HG02973 (cell line): ENCODE measurements at regions not wholly inside any gene's neighbourhood (a gene's known extent, or its start where the extent isn't known, plus 50 kb on each side); places are given as distances from the start of the nearest gene placed in this dataset.
A peak's percentile ranks its signal among the peaks of the same experiment; 100 is the strongest.

Source experiments
- ATAC-seq: cut with Tn5 transposase; IDR thresholded peaks from one replicate; pipeline ENCODE4 v1.9.1; 2021; ENCODE audit warnings: moderate library complexity; ENCODE audit not compliant: unreplicated experiment

DNA sequence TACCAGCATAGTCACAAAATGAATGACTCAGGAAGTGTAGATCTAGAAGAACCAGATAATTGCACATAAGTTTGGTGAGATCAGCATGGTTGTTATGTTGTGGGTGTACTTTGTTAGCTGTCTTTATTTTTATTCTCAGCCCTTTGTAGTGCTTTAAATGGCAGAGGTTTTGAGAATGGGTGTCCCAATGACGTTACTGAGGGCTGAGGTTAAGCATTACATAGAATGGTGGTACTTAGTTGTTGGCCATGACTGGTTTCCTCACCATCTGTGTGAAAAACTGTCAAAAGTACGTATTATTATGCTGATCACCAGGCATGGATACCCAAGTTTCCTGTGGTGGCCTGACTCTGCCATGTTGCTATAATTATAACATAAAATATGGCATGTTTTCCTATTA is 165.8 kb downstream of the UBE2E3 start:
- ATAC-seq = no peak

DNA sequence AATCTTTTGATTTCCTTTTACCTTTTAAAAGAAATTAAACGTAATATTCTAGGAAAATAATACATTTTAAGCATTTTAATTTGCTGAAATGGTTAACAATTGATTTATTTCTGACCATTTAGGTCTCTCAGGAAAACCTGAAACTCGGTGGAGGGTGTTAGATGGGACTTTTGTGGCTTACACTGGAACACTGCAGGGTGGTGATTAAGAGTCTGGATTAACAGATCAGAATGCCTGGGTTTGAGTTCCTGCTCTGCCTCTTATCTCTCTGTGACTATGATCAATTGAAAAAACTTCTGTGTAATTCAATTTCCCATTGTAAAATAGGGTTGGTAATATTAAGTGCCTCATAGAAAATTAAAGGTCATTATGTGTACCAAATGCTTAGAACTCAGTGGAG is 168.7 kb downstream of the UBE2E3 start:
- ATAC-seq = no peak

DNA sequence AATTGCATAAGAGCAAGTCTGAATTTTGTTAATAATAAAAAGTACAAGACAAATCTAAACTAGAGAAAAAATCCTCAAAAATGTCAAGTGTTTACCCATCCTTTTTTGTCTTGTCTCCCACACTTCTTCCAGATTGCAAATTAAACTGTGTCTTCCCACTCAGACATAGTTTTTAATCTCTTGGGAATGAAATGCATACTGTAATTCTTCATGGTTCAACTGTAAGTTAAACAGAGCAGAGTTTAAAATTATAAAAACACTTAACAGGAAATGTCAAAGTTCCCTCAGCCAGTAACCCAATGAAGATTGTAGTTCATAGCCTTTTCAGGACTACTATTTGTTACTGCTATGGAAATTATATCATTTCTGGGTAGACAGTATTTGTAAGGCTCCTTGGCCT is 171.8 kb downstream of the UBE2E3 start:
- no peak for ATAC-seq

DNA sequence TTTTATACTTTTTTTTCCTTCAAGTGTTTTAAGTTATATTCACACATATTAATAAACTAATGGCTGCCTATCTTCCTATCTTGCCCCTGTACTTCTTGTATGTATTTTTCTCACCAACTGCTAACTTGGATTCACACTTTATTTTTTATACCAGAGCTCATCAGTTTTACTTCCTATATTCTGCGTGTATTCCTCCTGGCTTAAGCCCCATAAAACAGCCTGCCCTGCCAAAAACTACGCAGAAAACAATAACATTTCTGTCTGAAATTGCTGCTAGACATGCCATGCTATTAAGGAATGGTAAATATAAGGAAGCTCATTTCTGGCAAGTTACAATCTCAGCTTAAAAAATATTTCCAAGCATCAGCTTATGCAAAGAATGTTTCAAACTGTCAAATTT is 172.3 kb downstream of the UBE2E3 start:
- ATAC-seq = no peak

DNA sequence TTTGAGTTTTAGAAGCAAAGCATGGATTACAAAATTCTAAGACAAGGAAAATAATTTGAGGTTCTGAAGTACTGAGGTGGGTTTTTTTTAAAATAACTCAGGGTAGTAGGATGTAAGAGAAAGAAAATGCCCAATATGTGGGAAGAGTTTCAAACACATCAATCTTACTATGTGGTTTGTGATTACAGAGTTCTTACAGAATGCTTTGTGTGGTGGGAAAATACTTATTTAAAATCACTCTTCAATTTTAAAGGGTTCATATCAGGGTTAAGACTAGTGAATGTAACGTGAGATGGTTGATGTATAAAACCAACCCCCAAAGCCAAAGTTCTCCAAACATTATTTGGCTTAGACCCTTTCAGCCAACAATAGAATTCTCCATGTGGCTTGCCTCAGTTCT is 173.5 kb downstream of the UBE2E3 start:
- ATAC-seq = no peak

- no peak for ATAC-seq
Measured at GRCh38 chr2:181157326-181157725, 176.9 kb downstream of the UBE2E3 start.

DNA sequence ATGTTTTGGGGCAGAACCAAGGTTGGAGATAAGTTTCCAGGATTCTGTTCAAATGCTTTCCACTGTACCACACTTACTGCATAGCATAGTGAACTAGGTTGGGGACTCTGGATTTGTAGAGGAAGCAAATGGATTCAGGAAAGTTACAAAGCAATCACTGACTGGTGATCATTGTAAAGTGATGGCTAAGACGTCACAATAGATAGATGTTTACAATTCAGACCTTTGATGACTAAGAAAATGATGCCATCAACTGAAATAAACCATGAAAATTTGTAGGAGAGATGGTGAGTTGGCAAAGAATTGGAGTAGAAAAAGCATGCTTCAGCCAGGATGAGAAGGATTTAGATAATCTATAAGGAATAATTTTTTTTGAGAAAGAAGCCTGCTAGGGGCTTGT is 178.0 kb downstream of the UBE2E3 start:
- no peak for ATAC-seq

DNA sequence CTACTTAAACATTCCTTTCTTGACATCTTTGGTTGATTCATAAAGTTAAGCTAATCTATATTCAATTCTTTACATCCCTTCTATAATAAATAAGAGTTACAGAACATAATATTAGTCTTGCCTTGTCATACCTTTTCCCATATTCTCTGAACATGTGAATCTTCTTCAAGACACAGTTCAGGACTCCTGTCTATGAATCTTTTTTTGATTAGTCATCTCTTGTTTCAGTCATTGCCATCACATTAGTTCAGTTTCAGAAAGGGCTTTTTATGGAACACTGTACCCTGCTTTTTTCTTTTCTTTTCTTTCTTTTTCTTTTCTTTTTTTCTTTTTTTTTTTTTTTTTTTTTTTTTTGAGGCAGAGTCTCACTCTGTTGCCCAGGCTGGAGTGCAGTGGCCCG is 181.2 kb downstream of the UBE2E3 start:
- no peak for ATAC-seq

DNA sequence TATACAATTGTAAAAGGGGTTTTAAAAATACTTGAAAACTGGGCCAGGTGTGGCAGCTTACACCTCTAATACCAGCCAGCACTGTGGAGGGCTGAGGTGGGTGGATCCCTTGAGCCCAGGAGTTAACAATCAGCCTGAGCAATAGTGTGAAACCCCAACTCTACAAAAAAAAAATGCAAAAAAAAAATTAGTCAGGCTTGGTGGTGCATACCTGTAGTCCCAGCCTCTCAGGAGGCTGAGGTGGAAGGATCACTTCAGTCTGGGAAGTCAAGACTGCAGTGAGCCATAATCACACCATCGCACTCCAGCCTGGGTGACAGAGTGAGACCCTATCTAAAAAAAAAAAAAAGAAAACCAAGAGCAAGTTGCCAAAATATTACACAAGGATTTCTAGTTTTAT is 182.7 kb downstream of the UBE2E3 start:
- no peak for ATAC-seq

- no peak for ATAC-seq
Measured at GRCh38 chr2:181163691-181164090, 183.3 kb downstream of the UBE2E3 start.

- peak; percentile 48 for ATAC-seq
Measured at GRCh38 chr2:181164699-181165098, 184.3 kb downstream of the UBE2E3 start.

GRCh38 chr2:181165199-181165868 is 184.9 kb downstream of the UBE2E3 start:
- peak; percentile 57 for ATAC-seq

GRCh38 chr2:181169503-181169902 is 189.1 kb downstream of the UBE2E3 start:
- no peak for ATAC-seq

GRCh38 chr2:181170256-181170655 is 189.9 kb downstream of the UBE2E3 start:
- no peak for ATAC-seq

DNA sequence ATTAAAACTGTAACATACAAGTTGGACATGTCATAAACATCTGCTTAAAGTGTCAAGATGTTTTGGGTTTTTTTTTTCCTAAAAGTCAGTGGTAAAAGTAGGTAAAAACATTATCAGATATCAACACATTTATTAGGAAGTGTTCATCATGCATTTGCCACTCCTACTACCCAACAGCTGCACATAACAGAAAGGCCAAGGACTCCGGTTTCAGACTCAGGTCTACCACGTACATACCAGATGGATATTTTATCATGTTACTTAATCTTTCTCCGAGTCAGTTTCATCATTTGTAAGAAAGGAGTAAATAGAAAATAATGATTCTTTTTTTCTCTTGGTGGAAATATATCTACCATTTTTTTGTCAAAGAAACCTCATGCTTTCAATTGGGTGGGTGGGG is 192.3 kb downstream of the UBE2E3 start:
- no peak for ATAC-seq

DNA sequence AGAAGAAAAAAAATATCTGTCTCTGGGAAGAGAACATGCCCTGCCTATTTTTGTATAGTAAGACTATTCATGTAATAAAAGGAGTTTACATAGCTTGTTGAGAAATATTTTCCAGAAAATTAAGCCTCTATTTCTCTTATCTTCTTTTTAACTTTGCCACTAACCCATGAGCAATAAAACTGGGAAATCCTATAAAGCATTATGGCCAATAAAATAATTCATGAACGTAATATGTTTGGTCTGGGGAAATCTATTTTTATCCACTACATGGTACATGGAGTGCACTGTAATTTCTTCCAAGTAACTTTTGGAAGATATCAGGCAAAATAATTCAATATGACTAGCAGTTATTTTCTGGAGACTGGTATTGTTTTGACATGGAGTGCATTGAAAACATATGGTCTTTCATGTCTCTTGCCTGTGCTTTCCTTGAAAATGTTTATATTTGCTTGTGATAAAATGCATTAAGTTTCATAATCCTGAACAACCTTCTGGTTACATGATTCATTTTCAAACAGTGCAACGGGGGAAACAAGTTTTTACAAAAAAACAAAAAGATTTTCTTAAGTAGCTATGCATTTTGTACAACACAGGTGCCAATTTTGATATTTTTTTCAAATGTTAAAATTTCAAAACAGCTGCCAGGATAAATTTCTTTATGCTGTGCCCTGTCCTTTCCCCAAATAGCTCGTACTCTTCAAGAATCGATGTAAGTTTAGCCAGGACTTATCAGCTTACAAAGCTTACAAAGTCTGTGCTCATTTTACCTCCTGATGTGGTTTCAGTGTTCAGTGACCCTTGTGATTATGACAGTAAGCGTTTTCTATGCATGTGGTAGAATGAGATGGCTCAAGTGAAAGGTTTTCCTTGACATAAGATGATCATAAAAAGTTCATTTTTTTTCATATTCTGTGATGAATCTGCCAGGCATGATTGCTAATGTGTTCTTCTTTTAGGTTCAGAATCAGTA is 194.5 kb downstream of the UBE2E3 start:
- ATAC-seq = no peak

DNA sequence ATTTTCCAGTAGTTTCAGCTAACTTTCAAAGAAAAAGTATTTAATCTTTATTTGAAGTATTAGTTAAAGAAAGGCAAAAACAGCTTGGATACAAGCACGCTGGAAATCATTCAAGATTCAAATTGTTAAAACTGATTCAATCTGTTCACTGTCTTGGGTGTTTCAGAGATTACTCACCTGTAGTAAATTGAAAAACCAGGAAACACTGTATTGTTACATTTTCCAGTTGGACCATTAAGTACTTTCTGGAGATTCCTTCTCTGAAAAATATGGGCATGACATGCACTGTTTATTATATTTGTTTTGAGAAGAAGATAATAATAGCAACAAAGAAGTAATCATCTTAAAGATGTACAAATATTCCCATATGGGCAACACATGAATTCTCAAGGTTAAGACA is 196.1 kb downstream of the UBE2E3 start:
- ATAC-seq = no peak

DNA sequence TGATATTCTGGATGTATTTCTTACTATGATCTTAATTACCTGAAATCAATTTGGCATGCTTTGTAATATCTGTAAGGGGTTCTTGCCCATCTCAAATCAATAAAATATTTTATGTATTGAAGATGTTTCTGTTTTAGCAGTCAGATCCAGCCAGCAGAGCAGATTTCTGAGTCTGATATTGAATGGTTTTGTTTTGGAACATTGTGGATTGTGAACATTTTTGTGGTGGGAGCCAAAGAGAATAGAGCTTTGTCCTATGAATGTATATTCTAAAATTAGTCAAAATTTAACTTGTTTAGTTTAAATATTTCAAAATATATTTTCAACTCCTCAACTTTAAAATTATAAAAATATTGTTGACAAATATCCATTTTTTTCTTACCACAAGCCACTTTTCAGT is 197.0 kb downstream of the UBE2E3 start:
- ATAC-seq = no peak

DNA sequence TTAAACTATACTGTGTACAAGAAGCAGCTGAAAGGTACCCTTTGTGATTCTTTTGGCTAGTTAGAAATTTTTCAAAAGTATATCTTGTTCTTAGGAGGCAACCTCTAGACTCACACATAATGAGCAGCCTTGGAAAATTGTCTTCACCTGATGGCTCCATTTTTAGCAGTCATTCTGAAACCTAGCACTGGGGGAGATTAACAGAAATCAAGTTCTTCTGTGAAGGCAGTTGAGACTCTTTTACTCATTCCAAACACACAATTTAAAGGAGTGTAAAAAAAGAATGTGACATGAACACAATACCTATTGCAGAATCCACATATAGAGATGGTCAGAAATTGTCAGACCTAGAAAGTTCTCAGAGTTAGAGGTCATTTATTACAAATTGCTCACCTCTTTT is 197.7 kb downstream of the UBE2E3 start:
- no peak for ATAC-seq

DNA sequence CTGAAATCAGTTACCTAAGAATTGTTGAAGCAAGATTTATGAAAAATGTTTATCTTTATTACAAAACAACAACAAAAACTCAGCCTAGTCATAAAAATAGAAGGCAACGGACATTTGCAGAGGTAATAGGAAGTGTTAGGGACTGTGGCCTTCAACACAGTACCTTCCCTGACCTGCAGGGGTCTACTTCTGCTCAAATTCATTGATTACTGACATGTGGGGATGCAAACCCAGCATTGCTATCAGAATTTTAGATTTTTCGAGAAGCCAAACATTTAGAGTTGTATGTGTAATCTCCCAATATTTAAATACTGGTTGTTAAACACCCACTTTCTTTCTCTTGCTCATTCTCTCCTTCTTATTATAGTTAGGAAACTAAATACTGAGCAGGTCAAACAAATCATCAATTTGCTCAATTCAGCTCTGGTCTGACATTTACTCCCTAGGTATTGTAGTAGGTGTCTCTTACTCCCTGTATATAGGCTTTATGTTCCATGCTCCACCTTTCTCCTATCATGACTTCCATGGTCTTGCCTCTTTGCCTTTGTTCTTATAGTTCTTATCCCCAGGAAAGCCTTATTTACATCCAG is 198.5 kb downstream of the UBE2E3 start:
- ATAC-seq = peak; percentile 79

DNA sequence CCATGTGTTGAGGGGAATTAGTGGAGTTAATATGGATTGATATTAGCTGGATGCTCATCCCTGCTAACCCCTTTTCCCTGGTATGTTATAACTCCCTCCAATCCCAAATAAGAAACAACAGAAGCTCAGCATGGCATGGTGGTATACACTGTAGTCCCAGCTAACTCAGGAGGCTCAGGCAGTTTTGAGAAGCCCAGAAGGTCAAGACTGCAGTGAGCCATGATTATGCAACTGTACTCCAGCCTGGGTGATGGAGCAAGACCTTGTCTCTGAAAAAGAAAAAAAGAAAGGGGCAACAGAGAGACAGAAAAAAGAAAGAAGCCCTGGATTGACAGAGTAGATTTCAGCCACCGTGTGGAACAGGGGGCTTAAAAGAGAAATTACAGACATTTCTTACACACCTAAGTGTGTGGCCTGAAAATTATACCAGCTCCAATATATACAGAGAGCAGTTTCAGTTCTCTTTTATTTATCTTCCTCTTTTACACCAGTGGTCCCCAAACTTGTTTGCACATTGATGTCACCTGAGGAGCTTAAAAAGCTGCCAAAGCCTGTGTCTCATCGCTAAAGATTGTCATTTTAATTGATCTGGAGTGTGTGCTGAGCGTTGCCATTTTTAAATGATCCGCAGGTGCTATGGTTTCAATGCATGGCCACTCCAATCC is 203.6 kb downstream of the UBE2E3 start:
- ATAC-seq = peak; percentile 97
